Keratinocyte (primary cell): ENCODE measurements at regions not wholly inside any gene's neighbourhood (a gene's known extent, or its start where the extent isn't known, plus 50 kb on each side); places are given as distances from the start of the nearest gene placed in this dataset.
"Not testable (repeated sequence)": the region's sequence is repeated elsewhere in the genome, so short reads cannot be mapped to it uniquely, and the experiment has no call there.

Source experiments
- DNase-seq: peaks from one replicate; pipeline ENCODE4 v3.0.0-alpha.2; 2011; ENCODE audit warnings: low read depth, missing footprints, low spot score
- FAIRE-seq: peaks from 2 replicates; lab custom pipeline; 2011; peaks lifted over from hg19 to GRCh38; lab: Jason Lieb, UNC
- H2AFZ ChIP-seq: 2 replicates; pipeline ENCODE4 v1.6.0; 2012; ENCODE audit warnings: low read length, control low read depth, inconsistent platforms; ENCODE audit not compliant: control insufficient read depth
- H3K27ac ChIP-seq: 2 replicates; pipeline ENCODE4 v1.5.1; 2011; ENCODE audit warnings: low read length; ENCODE audit not compliant: control insufficient read depth, insufficient read depth
- H3K27me3 ChIP-seq: 3 replicates; pipeline ENCODE4 v1.6.0; 2011; ENCODE audit warnings: low read length; ENCODE audit not compliant: control insufficient read depth, insufficient read depth; ENCODE audit errors: extremely low read depth
- H3K36me3 ChIP-seq, 2 experiments: 2 replicates in 1 of 2; 3 replicates in 1 of 2; pipeline ENCODE4 v1.5.1; 2011; ENCODE audit warnings: low read length in 2 of 2, mild to moderate bottlenecking in 1 of 2; ENCODE audit not compliant: control insufficient read depth in 2 of 2, insufficient read depth in 2 of 2; ENCODE audit errors: extremely low read depth in 1 of 2
- H3K4me1 ChIP-seq: 3 replicates; pipeline ENCODE4 v1.5.1; 2011; ENCODE audit warnings: low read length; ENCODE audit not compliant: control insufficient read depth, insufficient read depth; ENCODE audit errors: extremely low read depth
- H3K4me2 ChIP-seq: 3 replicates; pipeline ENCODE4 v1.6.0; 2011; ENCODE audit warnings: low read depth, low read length; ENCODE audit not compliant: control insufficient read depth, insufficient read depth; ENCODE audit errors: extremely low read depth
- H3K4me3 ChIP-seq, 3 experiments: fragments of 200-600 bp in 1 of 3; sonication (generic) in 1 of 3; 2 replicates in 2 of 3; 3 replicates in 1 of 3; pipeline ENCODE4 v1.5.1; 2011 to 2016; ENCODE audit warnings: low read length in 3 of 3, mild to moderate bottlenecking in 3 of 3, control low read depth in 2 of 3, inconsistent platforms in 1 of 3, low read depth in 1 of 3, mixed read lengths in 1 of 3, mixed run types in 1 of 3, moderate library complexity in 1 of 3; ENCODE audit not compliant: control insufficient read depth in 2 of 3, insufficient read depth in 2 of 3; ENCODE audit errors: extremely low read depth in 1 of 3
- H3K79me2 ChIP-seq: 2 replicates; pipeline ENCODE4 v1.6.0; 2012; ENCODE audit warnings: low read length; ENCODE audit not compliant: control insufficient read depth, insufficient read depth
- H3K9ac ChIP-seq: 3 replicates; pipeline ENCODE4 v1.6.0; 2011; ENCODE audit warnings: low read length; ENCODE audit not compliant: control insufficient read depth, insufficient read depth; ENCODE audit errors: extremely low read depth
- H3K9me1 ChIP-seq: 3 replicates; pipeline ENCODE4 v1.6.0; 2011; ENCODE audit warnings: low read length; ENCODE audit not compliant: control insufficient read depth, insufficient read depth; ENCODE audit errors: extremely low read depth
- H3K9me3 ChIP-seq: 2 replicates; pipeline ENCODE4 v1.5.1; 2012; ENCODE audit warnings: low read depth, low read length; ENCODE audit not compliant: control insufficient read depth
- H4K20me1 ChIP-seq: 3 replicates; pipeline ENCODE4 v1.6.0; 2011; ENCODE audit warnings: low read length; ENCODE audit not compliant: control insufficient read depth, insufficient read depth; ENCODE audit errors: extremely low read depth
- CTCF ChIP-seq, 3 experiments: IDR thresholded peaks in 1 of 3; conservative IDR thresholded peaks in 1 of 3; optimal IDR thresholded peaks in 1 of 3; 2 replicates in 2 of 3; 3 replicates in 1 of 3; pipeline versions ENCODE3 to v1.5.1; 2011; ENCODE audit warnings: low read length in 3 of 3, mild to moderate bottlenecking in 3 of 3, moderate library complexity in 2 of 3, control low read depth in 1 of 3, inconsistent platforms in 1 of 3; ENCODE audit not compliant: insufficient read depth in 2 of 3; ENCODE audit errors: extremely low read depth in 1 of 3
- EZH2 ChIP-seq: IDR thresholded peaks from one replicate; pipeline ENCODE4 v1.6.1; 2012; ENCODE audit warnings: inconsistent platforms, mild to moderate bottlenecking, low read length, moderate library complexity
- dilution Hi-C: fragments of 300-500 bp; cut with MboI; formaldehyde crosslinking; loops from one replicate; pipeline ENCODE4 v1.7.0; 2020; ENCODE audit warnings: low sequenced_read_pairs; ENCODE audit not compliant: extremely low pct_ligation_motif_present

GRCh38 chrX:56130436-56130835, 101.7 kb upstream of the KLF8 start:
- Histone ChIP-seq H3K4me1 (no peaks in the 10 kb centered on the region), H3K9me3 (no peaks in the 10 kb centered on the region), H3K4me2 (no peak overlapping the region), H3K9ac (no peak overlapping the region), H4K20me1 (no peaks in the 10 kb centered on the region), H3K4me3 (no peak overlapping the region), H3K27me3 (no peaks in the 10 kb centered on the region), H3K79me2 (no peaks in the 10 kb centered on the region), H3K36me3 (no peaks in the 10 kb centered on the region), H3K27ac (no peak overlapping the region), H2AFZ (no peak overlapping the region), H3K9me1 (no peaks in the 10 kb centered on the region)
- dilution Hi-C loops = no loop called here
- TF ChIP-seq CTCF (optimal IDR thresholded peaks at IDR 0.05 in 1 of 3, IDR thresholded peaks at IDR 0.05 in 1 of 3, conservative IDR thresholded peaks at IDR 0.05 in 1 of 3; ENCODE audit: extremely low read depth in 1 of 3, insufficient read depth in 2 of 3, low read length in 3 of 3) = no peak
- no peak for TF ChIP-seq EZH2
- FAIRE-seq = no peak
- no peak for DNase-seq

- H3K36me3 ChIP-seq, H2AFZ ChIP-seq, H3K4me3 ChIP-seq, H3K27ac ChIP-seq, DNase-seq, H3K9me1 ChIP-seq, dilution Hi-C loops, H3K27me3 ChIP-seq, H4K20me1 ChIP-seq, H3K9ac ChIP-seq, H3K4me2 ChIP-seq, H3K79me2 ChIP-seq, H3K4me1 ChIP-seq, H3K9me3 ChIP-seq: not testable (repeated sequence)
- FAIRE-seq = peak; percentile 36
Measured at GRCh38 chrX:56164135-56164534, 68.0 kb upstream of the KLF8 start.
